ENCODE measurements at regions not wholly inside any gene's neighbourhood (a gene's known extent, or its start where the extent isn't known, plus 50 kb on each side); places are given as distances from the start of the nearest gene placed in this dataset.

- H3K9ac ChIP-seq (ENCODE audit: low read length in 3 of 3) = no peak overlapping the region
- H3K27me3 ChIP-seq (ENCODE audit: control insufficient read depth, insufficient read depth, low read length) = no peaks in the 10 kb centered on the region
- intact Hi-C loops (cut with DNase I) = no loop called here
- no peaks in the 10 kb centered on the region for H3K4me1 ChIP-seq (ENCODE audit: control insufficient read depth in 2 of 3, insufficient read depth in 2 of 3, low read depth in 1 of 3, low read length in 3 of 3)
- DNase-seq = no peak
- FAIRE-seq = no peak
- H3K9me3 ChIP-seq (ENCODE audit: control insufficient read depth in 2 of 3, insufficient read depth in 1 of 3, low read length in 3 of 3) = no peaks in the 10 kb centered on the region
- H3K4me3 ChIP-seq (ENCODE audit: low read length in 3 of 3) = no peak overlapping the region
- H3K36me3 ChIP-seq (ENCODE audit: control insufficient read depth in 2 of 3, insufficient read depth in 3 of 3, low read length in 3 of 3) = no peaks in the 10 kb centered on the region
- H3K27ac ChIP-seq (ENCODE audit: low read depth in 2 of 2, low read length in 2 of 2) = no peak overlapping the region
- no peak for TF ChIP-seq CTCF (IDR thresholded peaks at IDR 0.05; ENCODE audit: borderline replicate concordance, extremely low read depth, insufficient read depth)
Observed at GRCh38 chr18:2218101-2218500, 353.2 kb downstream of the METTL4 start.

GRCh38 chr18:2219706-2220105, 351.6 kb downstream of the METTL4 start:
- Histone ChIP-seq H3K4me3 (ENCODE audit: low read length in 3 of 3) (no peak overlapping the region), H3K36me3 (ENCODE audit: control insufficient read depth in 2 of 3, insufficient read depth in 3 of 3, low read length in 3 of 3) (no peaks in the 10 kb centered on the region), H3K27me3 (ENCODE audit: control insufficient read depth, insufficient read depth, low read length) (no peaks in the 10 kb centered on the region), H3K4me1 (ENCODE audit: control insufficient read depth in 2 of 3, insufficient read depth in 2 of 3, low read depth in 1 of 3, low read length in 3 of 3) (no peaks in the 10 kb centered on the region), H3K27ac (ENCODE audit: low read depth in 2 of 2, low read length in 2 of 2) (no peak overlapping the region), H3K9me3 (ENCODE audit: control insufficient read depth in 2 of 3, insufficient read depth in 1 of 3, low read length in 3 of 3) (no peaks in the 10 kb centered on the region), H3K9ac (ENCODE audit: low read length in 3 of 3) (no peak overlapping the region)
- DNase-seq (no peak), FAIRE-seq (no peak)
- TF ChIP-seq CTCF (IDR thresholded peaks at IDR 0.05; ENCODE audit: borderline replicate concordance, extremely low read depth, insufficient read depth) = no peak
- intact Hi-C loops (cut with DNase I) = no loop called here

- no peak overlapping the region for H3K9ac ChIP-seq (ENCODE audit: low read length in 3 of 3)
- H3K27me3 ChIP-seq (ENCODE audit: control insufficient read depth, insufficient read depth, low read length) = no peaks in the 10 kb centered on the region
- no peak for TF ChIP-seq CTCF (IDR thresholded peaks at IDR 0.05; ENCODE audit: borderline replicate concordance, extremely low read depth, insufficient read depth)
- no peak overlapping the region for H3K4me3 ChIP-seq (ENCODE audit: low read length in 3 of 3)
- no peaks in the 10 kb centered on the region for H3K9me3 ChIP-seq (ENCODE audit: control insufficient read depth in 2 of 3, insufficient read depth in 1 of 3, low read length in 3 of 3)
- intact Hi-C loops (cut with DNase I) = no loop called here
- H3K4me1 ChIP-seq (ENCODE audit: control insufficient read depth in 2 of 3, insufficient read depth in 2 of 3, low read depth in 1 of 3, low read length in 3 of 3) = no peaks in the 10 kb centered on the region
- peak in 1 of 5 donors; percentile 1 for DNase-seq
- FAIRE-seq = no peak
- no peaks in the 10 kb centered on the region for H3K36me3 ChIP-seq (ENCODE audit: control insufficient read depth in 2 of 3, insufficient read depth in 3 of 3, low read length in 3 of 3)
- H3K27ac ChIP-seq (ENCODE audit: low read depth in 2 of 2, low read length in 2 of 2) = no peak overlapping the region
Observed at GRCh38 chr18:2222270-2223185, 348.8 kb downstream of the METTL4 start.

Measured in kidney (tissue), 13 donors.